ENCODE measurements at regions not wholly inside any gene's neighbourhood (a gene's known extent, or its start where the extent isn't known, plus 50 kb on each side); places are given as distances from the start of the nearest gene placed in this dataset.

- peak; percentile 88 to 90 for DNase-seq
- no peak overlapping the region for H3K4me3 ChIP-seq (replicated peaks in 1 of 3)
- H3K4me1 ChIP-seq = peaks cover 25 to 29% of the 10 kb centered on the region in 2 donors
- intact Hi-C loops (cut with DNase I) = no loop called here
- TF ChIP-seq CTCF (IDR thresholded peaks at IDR 0.05) (no peak), POLR2A (IDR thresholded peaks at IDR 0.05) (no peak)
- WGBS, 2 donors = 40 to 43% methylated on average over 12 of the region's 12 CpGs
- H3K36me3 ChIP-seq = no peaks in the 10 kb centered on the region
- H3K27me3 ChIP-seq = no peaks in the 10 kb centered on the region
- H3K9me3 ChIP-seq = no peaks in the 10 kb centered on the region
- H3K27ac ChIP-seq = peak overlapping the region in 2 of 3 donors; percentile 24 to 46
Measured at GRCh38 chr11:70871881-70872280, 380.5 kb downstream of the SHANK2 start.

GRCh38 chr11:70872299-70872698, 380.1 kb downstream of the SHANK2 start:
- H3K36me3 ChIP-seq = no peaks in the 10 kb centered on the region
- no peak overlapping the region for H3K4me3 ChIP-seq (replicated peaks in 1 of 3)
- peak in 1 of 2 donors; percentile 8 for DNase-seq
- H3K27me3 ChIP-seq = no peaks in the 10 kb centered on the region
- H3K4me1 ChIP-seq = peaks cover 30 to 33% of the 10 kb centered on the region in 2 donors
- intact Hi-C loops (cut with DNase I) = no loop called here
- H3K9me3 ChIP-seq = no peaks in the 10 kb centered on the region
- peak overlapping the region; percentile 24 to 46 (median 27) for H3K27ac ChIP-seq
- TF ChIP-seq POLR2A (IDR thresholded peaks at IDR 0.05) (no peak), CTCF (IDR thresholded peaks at IDR 0.05) (no peak)
- 70 to 71% methylated on average over 11 of the region's 11 CpGs for WGBS, 2 donors

GRCh38 chr11:70872955-70873735, 379.2 kb downstream of the SHANK2 start:
- 73 to 79% methylated on average over 14 of the region's 14 CpGs for WGBS, 2 donors
- Histone ChIP-seq H3K4me3 (replicated peaks in 1 of 3) (no peak overlapping the region), H3K9me3 (no peaks in the 10 kb centered on the region), H3K4me1 (peaks cover 31 to 33% of the 10 kb centered on the region in 2 donors), H3K27me3 (no peaks in the 10 kb centered on the region), H3K36me3 (no peaks in the 10 kb centered on the region), H3K27ac (peak overlapping the region in 1 of 3 donors; percentile 46)
- TF ChIP-seq CTCF (IDR thresholded peaks at IDR 0.05) = no peak
- no peak for TF ChIP-seq POLR2A (IDR thresholded peaks at IDR 0.05)
- DNase-seq = no peak
- intact Hi-C loops (cut with DNase I) = no loop called here

- Histone ChIP-seq H3K4me1 (peaks cover 31 to 33% of the 10 kb centered on the region in 2 donors), H3K27ac (no peak overlapping the region), H3K36me3 (no peaks in the 10 kb centered on the region), H3K9me3 (no peaks in the 10 kb centered on the region), H3K27me3 (no peaks in the 10 kb centered on the region), H3K4me3 (replicated peaks in 1 of 3) (no peak overlapping the region)
- intact Hi-C loops (cut with DNase I) = no loop called here
- DNase-seq = no peak
- TF ChIP-seq CTCF (IDR thresholded peaks at IDR 0.05) = no peak
- TF ChIP-seq POLR2A (IDR thresholded peaks at IDR 0.05) = no peak
- WGBS, 2 donors = 80 to 86% methylated on average over 6 of the region's 6 CpGs
Measured at GRCh38 chr11:70873736-70874412, 378.5 kb downstream of the SHANK2 start.

GRCh38 chr11:70876685-70877084, 375.7 kb downstream of the SHANK2 start:
- TF ChIP-seq POLR2A (IDR thresholded peaks at IDR 0.05) (no peak), CTCF (IDR thresholded peaks at IDR 0.05) (no peak)
- no peaks in the 10 kb centered on the region for H3K27me3 ChIP-seq
- peaks cover 27 to 28% of the 10 kb centered on the region in 2 donors for H3K4me1 ChIP-seq
- no peaks in the 10 kb centered on the region for H3K36me3 ChIP-seq
- intact Hi-C loops (cut with DNase I) = no loop called here
- H3K9me3 ChIP-seq = no peaks in the 10 kb centered on the region
- peak overlapping the region in 1 of 3 donors; percentile 53 for H3K27ac ChIP-seq
- DNase-seq = peak; percentile 92 to 93
- 11 to 12% methylated on average over 7 of the region's 7 CpGs for WGBS, 2 donors
- no peak overlapping the region for H3K4me3 ChIP-seq (replicated peaks in 1 of 3)

All from thyroid gland (tissue), 4 donors.